ENCODE measurements at regions not wholly inside any gene's neighbourhood (a gene's known extent, or its start where the extent isn't known, plus 50 kb on each side); places are given as distances from the start of the nearest gene placed in this dataset.

DNA sequence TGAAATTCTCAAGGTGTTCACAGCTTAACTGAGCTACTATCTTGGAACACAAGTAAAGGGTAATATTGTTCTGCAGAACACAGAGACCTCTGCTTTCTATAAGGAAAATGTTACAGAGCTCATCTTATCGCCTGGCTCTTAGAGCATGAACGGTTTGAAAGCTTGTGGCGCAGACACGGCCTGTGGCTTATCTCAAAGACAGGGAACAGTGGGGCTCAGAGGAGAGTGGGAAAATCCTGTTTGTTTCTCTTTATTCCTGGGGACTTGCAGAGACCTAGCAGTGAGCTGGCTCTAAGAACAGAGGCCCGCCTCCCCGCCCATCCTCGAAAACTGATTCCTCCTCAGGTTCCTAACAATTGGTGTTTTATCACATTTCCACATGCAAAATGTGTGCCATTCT lies 131.7 kb downstream of the EMX2 start:
- Histone ChIP-seq H3K36me3 (ENCODE audit: insufficient read depth, low read length) (no peaks in the 10 kb centered on the region), H3K27ac (ENCODE audit: low read depth, low read length, poor library complexity, severe bottlenecking) (no peak overlapping the region), H3K4me2 (ENCODE audit: low read length) (no peak overlapping the region), H3K9me3 (ENCODE audit: low read length) (no peaks in the 10 kb centered on the region), H3K4me3 (ENCODE audit: low read depth, low read length, poor library complexity, severe bottlenecking) (no peak overlapping the region), H3K4me1 (ENCODE audit: insufficient read depth, low read length, poor library complexity, severe bottlenecking) (no peaks in the 10 kb centered on the region), H3K9me2 (ENCODE audit: insufficient read depth, low read length) (no peaks in the 10 kb centered on the region), H3K79me2 (ENCODE audit: insufficient read depth, low read depth, low read length) (no peaks in the 10 kb centered on the region), H2AFZ (ENCODE audit: low read length) (no peak overlapping the region), H4K20me1 (ENCODE audit: insufficient read depth, low read length) (no peaks in the 10 kb centered on the region)
- no TSS peak for BruUV-seq (replicated peaks)
- TF ChIP-seq EZH2phosphoT487 (IDR thresholded peaks at IDR 0.05; ENCODE audit: borderline replicate concordance, low read depth, low read length) = no peak
- TF ChIP-seq, protein P1, sequence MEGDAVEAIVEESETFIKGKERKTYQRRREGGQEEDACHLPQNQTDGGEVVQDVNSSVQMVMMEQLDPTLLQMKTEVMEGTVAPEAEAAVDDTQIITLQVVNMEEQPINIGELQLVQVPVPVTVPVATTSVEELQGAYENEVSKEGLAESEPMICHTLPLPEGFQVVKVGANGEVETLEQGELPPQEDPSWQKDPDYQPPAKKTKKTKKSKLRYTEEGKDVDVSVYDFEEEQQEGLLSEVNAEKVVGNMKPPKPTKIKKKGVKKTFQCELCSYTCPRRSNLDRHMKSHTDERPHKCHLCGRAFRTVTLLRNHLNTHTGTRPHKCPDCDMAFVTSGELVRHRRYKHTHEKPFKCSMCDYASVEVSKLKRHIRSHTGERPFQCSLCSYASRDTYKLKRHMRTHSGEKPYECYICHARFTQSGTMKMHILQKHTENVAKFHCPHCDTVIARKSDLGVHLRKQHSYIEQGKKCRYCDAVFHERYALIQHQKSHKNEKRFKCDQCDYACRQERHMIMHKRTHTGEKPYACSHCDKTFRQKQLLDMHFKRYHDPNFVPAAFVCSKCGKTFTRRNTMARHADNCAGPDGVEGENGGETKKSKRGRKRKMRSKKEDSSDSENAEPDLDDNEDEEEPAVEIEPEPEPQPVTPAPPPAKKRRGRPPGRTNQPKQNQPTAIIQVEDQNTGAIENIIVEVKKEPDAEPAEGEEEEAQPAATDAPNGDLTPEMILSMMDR (conservative IDR thresholded peaks at IDR 0.05; ENCODE audit: low read length) = no peak
- ChIA-PET CTCF (ENCODE audit: unreplicated experiment) (no interaction called here), POLR2A (no interaction called here)
- DNase-seq (ENCODE audit: low spot score) = no peak
- intact Hi-C loops (cut with micrococcal nuclease; ENCODE audit: unreplicated experiment) = no loop called here

GRCh38 chr10:117674646-117675045 lies 132.1 kb downstream of the EMX2 start:
- ChIA-PET POLR2A (no interaction called here), CTCF (ENCODE audit: unreplicated experiment) (no interaction called here)
- intact Hi-C loops (cut with micrococcal nuclease; ENCODE audit: unreplicated experiment) = no loop called here

DNA sequence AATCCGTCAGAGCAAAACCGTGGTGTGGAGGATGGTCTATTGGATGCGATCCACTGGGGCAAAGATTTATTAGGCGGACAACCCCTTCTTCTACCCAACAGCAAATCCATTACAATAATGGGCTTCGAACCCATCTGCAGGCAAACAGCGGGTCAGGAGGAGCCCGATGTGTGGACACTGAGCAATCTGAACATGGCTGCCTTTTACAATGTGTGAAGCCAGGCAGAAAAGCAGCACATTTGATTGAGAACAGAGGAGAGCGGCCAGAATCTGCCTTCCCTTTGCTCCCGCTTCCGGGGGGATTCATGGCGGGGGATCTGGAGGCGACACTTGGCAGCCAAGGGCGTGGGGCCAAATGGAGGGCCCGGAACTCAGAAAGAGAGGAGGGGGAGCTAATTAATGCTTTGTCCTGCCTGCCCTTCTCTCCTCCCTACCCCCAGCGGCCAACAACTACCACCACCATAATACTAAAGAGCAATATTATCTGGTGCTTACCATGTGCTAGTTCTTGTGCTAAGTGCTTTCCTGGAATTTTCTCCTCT lies 133.0 kb downstream of the EMX2 start:
- no peak overlapping the region for H3K4me3 ChIP-seq (ENCODE audit: low read depth, low read length, poor library complexity, severe bottlenecking)
- no peaks in the 10 kb centered on the region for H4K20me1 ChIP-seq (ENCODE audit: insufficient read depth, low read length)
- TF ChIP-seq, protein P1 (conservative IDR thresholded peaks at IDR 0.05; ENCODE audit: low read length) = no peak
- no peak for TF ChIP-seq EZH2phosphoT487 (IDR thresholded peaks at IDR 0.05; ENCODE audit: borderline replicate concordance, low read depth, low read length)
- H3K4me2 ChIP-seq (ENCODE audit: low read length) = no peak overlapping the region
- no peaks in the 10 kb centered on the region for H3K4me1 ChIP-seq (ENCODE audit: insufficient read depth, low read length, poor library complexity, severe bottlenecking)
- no peak overlapping the region for H2AFZ ChIP-seq (ENCODE audit: low read length)
- no peaks in the 10 kb centered on the region for H3K9me2 ChIP-seq (ENCODE audit: insufficient read depth, low read length)
- BruUV-seq (replicated peaks) = no TSS peak
- no peak for DNase-seq (ENCODE audit: low spot score)
- no peaks in the 10 kb centered on the region for H3K79me2 ChIP-seq (ENCODE audit: insufficient read depth, low read depth, low read length)
- no peaks in the 10 kb centered on the region for H3K9me3 ChIP-seq (ENCODE audit: low read length)
- intact Hi-C loops (cut with micrococcal nuclease; ENCODE audit: unreplicated experiment) = no loop called here
- ChIA-PET CTCF (ENCODE audit: unreplicated experiment) (no interaction called here), POLR2A (no interaction called here)
- H3K36me3 ChIP-seq (ENCODE audit: insufficient read depth, low read length) = no peaks in the 10 kb centered on the region
- no peak overlapping the region for H3K27ac ChIP-seq (ENCODE audit: low read depth, low read length, poor library complexity, severe bottlenecking)

More at GRCh38 chr10:117674646-117675045, 132.1 kb downstream of the EMX2 start:
- Histone ChIP-seq H3K36me3 (ENCODE audit: insufficient read depth, low read length) (no peaks in the 10 kb centered on the region), H3K9me2 (ENCODE audit: insufficient read depth, low read length) (no peaks in the 10 kb centered on the region), H3K27ac (ENCODE audit: low read depth, low read length, poor library complexity, severe bottlenecking) (no peak overlapping the region), H3K79me2 (ENCODE audit: insufficient read depth, low read depth, low read length) (no peaks in the 10 kb centered on the region), H2AFZ (ENCODE audit: low read length) (no peak overlapping the region), H3K4me3 (ENCODE audit: low read depth, low read length, poor library complexity, severe bottlenecking) (no peak overlapping the region), H4K20me1 (ENCODE audit: insufficient read depth, low read length) (no peaks in the 10 kb centered on the region), H3K9me3 (ENCODE audit: low read length) (no peaks in the 10 kb centered on the region), H3K4me1 (ENCODE audit: insufficient read depth, low read length, poor library complexity, severe bottlenecking) (no peaks in the 10 kb centered on the region), H3K4me2 (ENCODE audit: low read length) (no peak overlapping the region)
- BruUV-seq (replicated peaks) = no TSS peak
- no peak for DNase-seq (ENCODE audit: low spot score)
- TF ChIP-seq EZH2phosphoT487 (IDR thresholded peaks at IDR 0.05; ENCODE audit: borderline replicate concordance, low read depth, low read length) = no peak
- TF ChIP-seq, protein P1 (conservative IDR thresholded peaks at IDR 0.05; ENCODE audit: low read length) = no peak
